ENCODE measurements at regions not wholly inside any gene's neighbourhood (a gene's known extent, or its start where the extent isn't known, plus 50 kb on each side); places are given as distances from the start of the nearest gene placed in this dataset.
"Not testable (repeated sequence)": the region's sequence is repeated elsewhere in the genome, so short reads cannot be mapped to it uniquely, and the experiment has no call there.

- H3K4me3 ChIP-seq (ENCODE audit: low read length): no peak overlapping the region
- TF ChIP-seq CTCF (conservative IDR thresholded peaks at IDR 0.05; ENCODE audit: low read length): no peak
- DNase-seq (ENCODE audit: low read depth): no peak
Observed at GRCh38 chr7:84738583-84739150, 448.2 kb downstream of the SEMA3D start.

GRCh38 chr7:84735677-84736076 lies 451.2 kb downstream of the SEMA3D start:
- H3K4me3 ChIP-seq (ENCODE audit: low read length): no peak overlapping the region
- no peak for DNase-seq (ENCODE audit: low read depth)
- TF ChIP-seq CTCF (conservative IDR thresholded peaks at IDR 0.05; ENCODE audit: low read length): no peak

GRCh38 chr7:84735011-84735410 lies 451.8 kb downstream of the SEMA3D start:
- no peak overlapping the region for H3K4me3 ChIP-seq (ENCODE audit: low read length)
- peak; percentile 43 for DNase-seq (ENCODE audit: low read depth)
- TF ChIP-seq CTCF (conservative IDR thresholded peaks at IDR 0.05; ENCODE audit: low read length): no peak

- not testable (repeated sequence) for DNase-seq (ENCODE audit: low read depth); H3K4me3 ChIP-seq (ENCODE audit: low read length)
Observed at GRCh38 chr7:84733976-84734375, 452.9 kb downstream of the SEMA3D start.

- not testable (repeated sequence) for DNase-seq (ENCODE audit: low read depth)
Observed at GRCh38 chr7:84730864-84731263, 456.0 kb downstream of the SEMA3D start.

GRCh38 chr7:84729284-84729683 lies 457.6 kb downstream of the SEMA3D start:
- TF ChIP-seq CTCF (conservative IDR thresholded peaks at IDR 0.05; ENCODE audit: low read length): no peak
- no peak overlapping the region for H3K4me3 ChIP-seq (ENCODE audit: low read length)
- DNase-seq (ENCODE audit: low read depth): peak; percentile 69

More at GRCh38 chr7:84730864-84731263, 456.0 kb downstream of the SEMA3D start:
- not testable (repeated sequence) for H3K4me3 ChIP-seq (ENCODE audit: low read length)

- no peak overlapping the region for H3K4me3 ChIP-seq (ENCODE audit: low read length)
- no peak for TF ChIP-seq CTCF (conservative IDR thresholded peaks at IDR 0.05; ENCODE audit: low read length)
- DNase-seq (ENCODE audit: low read depth): no peak
Observed at GRCh38 chr7:84722734-84723133, 464.1 kb downstream of the SEMA3D start.

- no peak overlapping the region for H3K4me3 ChIP-seq (ENCODE audit: low read length)
- no peak for TF ChIP-seq CTCF (conservative IDR thresholded peaks at IDR 0.05; ENCODE audit: low read length)
- peak; percentile 79 for DNase-seq (ENCODE audit: low read depth)
Observed at GRCh38 chr7:84722086-84722485, 464.8 kb downstream of the SEMA3D start.

All from AG10803 (cell line).